ENCODE measurements at regions not wholly inside any gene's neighbourhood (a gene's known extent, or its start where the extent isn't known, plus 50 kb on each side); places are given as distances from the start of the nearest gene placed in this dataset.

DNA sequence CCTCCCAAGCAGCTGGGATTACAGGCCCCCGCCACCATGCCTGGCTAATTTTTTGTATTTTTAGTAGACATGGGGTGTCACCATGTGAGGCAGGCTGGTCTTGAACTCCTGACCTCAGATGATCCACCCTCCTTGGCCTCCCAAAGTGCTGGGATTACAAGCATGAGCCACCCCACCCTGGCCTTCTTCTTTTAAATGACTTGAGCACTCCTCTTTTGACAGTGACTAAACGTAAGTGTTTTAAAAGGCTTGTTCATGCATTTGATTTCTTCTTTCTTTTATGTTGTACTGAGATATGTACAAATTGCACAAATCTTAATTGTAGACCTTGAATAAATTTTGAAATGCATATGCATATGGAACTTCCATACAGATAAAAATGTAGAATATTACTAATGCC lies 337.9 kb downstream of the CETN3 start:
- Histone ChIP-seq H3K36me3 (ENCODE audit: control insufficient read depth, insufficient read depth, low read length) (no peaks in the 10 kb centered on the region), H3K4me3 (replicated peaks; ENCODE audit: low read depth, low read length) (no peak overlapping the region), H3K27me3 (replicated peaks; ENCODE audit: control insufficient read depth, insufficient read depth, low read length) (no peaks in the 10 kb centered on the region)
- no peak for TF ChIP-seq CTCF (IDR thresholded peaks at IDR 0.05; ENCODE audit: insufficient read depth, low read length, poor library complexity, severe bottlenecking)
- DNase-seq (ENCODE audit: extremely low read depth, insufficient read length): no peak

GRCh38 chr5:90071066-90071465 lies 338.5 kb downstream of the CETN3 start:
- H3K4me3 ChIP-seq (replicated peaks; ENCODE audit: low read depth, low read length): no peak overlapping the region
- H3K36me3 ChIP-seq (ENCODE audit: control insufficient read depth, insufficient read depth, low read length): no peaks in the 10 kb centered on the region
- TF ChIP-seq CTCF (IDR thresholded peaks at IDR 0.05; ENCODE audit: insufficient read depth, low read length, poor library complexity, severe bottlenecking): no peak
- no peaks in the 10 kb centered on the region for H3K27me3 ChIP-seq (replicated peaks; ENCODE audit: control insufficient read depth, insufficient read depth, low read length)
- DNase-seq (ENCODE audit: extremely low read depth, insufficient read length): no peak

- no peak overlapping the region for H3K4me3 ChIP-seq (replicated peaks; ENCODE audit: low read depth, low read length)
- no peak for DNase-seq (ENCODE audit: extremely low read depth, insufficient read length)
- no peaks in the 10 kb centered on the region for H3K27me3 ChIP-seq (replicated peaks; ENCODE audit: control insufficient read depth, insufficient read depth, low read length)
- no peaks in the 10 kb centered on the region for H3K36me3 ChIP-seq (ENCODE audit: control insufficient read depth, insufficient read depth, low read length)
- no peak for TF ChIP-seq CTCF (IDR thresholded peaks at IDR 0.05; ENCODE audit: insufficient read depth, low read length, poor library complexity, severe bottlenecking)
Observed at GRCh38 chr5:90066920-90067319, 342.6 kb downstream of the CETN3 start.

DNA sequence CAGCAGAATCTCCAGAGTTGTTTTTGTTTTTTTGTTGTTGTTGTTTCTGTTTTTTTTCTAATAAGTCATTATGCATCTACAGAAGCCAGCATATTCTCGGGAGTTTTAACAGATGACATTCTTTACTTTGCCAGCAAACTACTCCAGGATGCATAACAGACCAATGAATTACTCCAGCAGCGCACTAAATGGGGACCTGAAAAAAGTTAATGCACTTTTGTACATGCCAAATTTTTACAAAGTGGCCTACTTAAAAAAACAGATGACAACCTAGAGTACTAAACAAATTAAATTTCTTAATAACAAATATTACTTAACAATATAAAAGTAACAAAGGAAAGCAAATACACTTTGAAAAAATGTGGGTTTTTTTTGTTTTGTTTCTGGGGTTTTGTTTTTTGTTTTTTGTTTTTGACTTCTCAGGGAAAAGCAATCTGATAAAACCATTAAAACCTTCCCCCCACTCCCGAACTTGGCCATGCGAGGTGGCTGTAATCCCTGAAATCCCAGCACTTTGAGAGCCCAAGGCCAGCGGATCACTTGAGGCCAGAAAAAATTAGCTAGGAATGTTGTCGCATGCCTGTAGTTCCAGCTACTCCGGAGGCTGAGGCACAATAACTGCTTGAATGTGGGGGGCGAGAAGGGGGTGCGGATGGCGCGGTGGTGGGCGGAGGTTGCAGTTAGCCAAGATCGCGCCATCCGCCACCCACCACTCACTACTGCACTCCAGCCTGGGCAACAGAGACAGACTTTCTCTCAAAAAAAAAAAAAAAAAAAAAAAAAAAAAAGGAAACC lies 352.4 kb downstream of the CETN3 start:
- no peak for TF ChIP-seq CTCF (IDR thresholded peaks at IDR 0.05; ENCODE audit: insufficient read depth, low read length, poor library complexity, severe bottlenecking)
- Histone ChIP-seq H3K27me3 (replicated peaks; ENCODE audit: control insufficient read depth, insufficient read depth, low read length) (no peaks in the 10 kb centered on the region), H3K36me3 (ENCODE audit: control insufficient read depth, insufficient read depth, low read length) (no peaks in the 10 kb centered on the region), H3K4me3 (replicated peaks; ENCODE audit: low read depth, low read length) (no peak overlapping the region)
- DNase-seq (ENCODE audit: extremely low read depth, insufficient read length): no peak

GRCh38 chr5:90055831-90056328 lies 353.7 kb downstream of the CETN3 start:
- Histone ChIP-seq H3K4me3 (replicated peaks; ENCODE audit: low read depth, low read length) (no peak overlapping the region), H3K36me3 (ENCODE audit: control insufficient read depth, insufficient read depth, low read length) (no peaks in the 10 kb centered on the region), H3K27me3 (replicated peaks; ENCODE audit: control insufficient read depth, insufficient read depth, low read length) (no peaks in the 10 kb centered on the region)
- TF ChIP-seq CTCF (IDR thresholded peaks at IDR 0.05; ENCODE audit: insufficient read depth, low read length, poor library complexity, severe bottlenecking): no peak
- no peak for DNase-seq (ENCODE audit: extremely low read depth, insufficient read length)
